Heart left ventricle (tissue), 13 donors: ENCODE measurements at regions not wholly inside any gene's neighbourhood (a gene's known extent, or its start where the extent isn't known, plus 50 kb on each side); places are given as distances from the start of the nearest gene placed in this dataset.
"Not testable (repeated sequence)": the region's sequence is repeated elsewhere in the genome, so short reads cannot be mapped to it uniquely, and the experiment has no call there.

ENCODE experiments used
- POLR2A ChIP-seq, 2 donors: fragments of 450-650 bp; IDR thresholded peaks; one replicate each; pipeline ENCODE4 v1.6.1; 2017; ENCODE audit warnings: antibody characterized with exemption in 2 of 2, mild to moderate bottlenecking in 2 of 2, moderate library complexity in 2 of 2
- TF ChIP-seq, protein P1 (sequence below), 12 donors: fragments of 200-600 bp; sonication (generic) in 4 of 12; IDR thresholded peaks; one replicate each; pipeline versions ENCODE4 v1.5.0 to v1.8.0; 2018 to 2022; ENCODE audit warnings: antibody characterized with exemption in 12 of 12, mild to moderate bottlenecking in 5 of 12
- donor health status: ischemic (EF 13 %, LVEDD 7.1; RV severe dilation, severe dysfunction).
- donor health status: DM: no; HTN: yes; CAD: no.
- donor health status: DM: no; HTN: no; CAD: no.
- donor health status: ischemic (EF 25% LVEDD 6.9; RV normal size, moderate dysfunction).
- donor health status: ischemic (EF 25% LVEDD 5.7; RV mildly dilated, moderate dysfunction).
- donor health status: ischemic (EF 35%, LVEDD 5.7; RV mildly dilated, moderate dysfunction).
- donor health status: nonischemic (EF 11% LVEDD 7.7; RV severe dilation, severe dysfunction).
- donor health status: DM: yes; HTN: yes; CAD: no.
- donor health status: PGD.
- donor health status: ischemic (EF 29% LVEDD 5.4; RV normal size, mild dysfunction).
- donor health status: nonischemic (EF 23%, LVEDD 6.1; RV moderate dilation, normal function).

DNA sequence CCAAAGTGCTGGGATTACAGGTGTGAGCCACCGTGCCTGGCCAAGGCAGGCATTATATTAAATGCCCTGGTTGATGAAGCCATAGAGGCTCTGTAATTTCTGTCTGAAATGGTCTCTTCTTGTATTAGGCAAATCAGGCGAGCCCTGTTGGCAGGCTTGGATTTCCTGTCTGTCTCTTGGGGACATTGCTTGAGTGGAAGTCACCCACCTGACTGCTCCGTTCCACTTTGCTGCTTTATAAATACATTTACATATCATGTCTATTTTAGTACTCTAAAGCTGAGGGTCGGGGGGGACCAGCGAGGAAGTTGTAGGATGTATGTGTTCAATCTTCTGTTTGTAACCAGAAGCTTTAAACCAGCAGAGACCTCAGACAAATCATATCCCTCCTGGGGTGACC is 101.6 kb upstream of the CRYM start:
- TF ChIP-seq, protein P1, sequence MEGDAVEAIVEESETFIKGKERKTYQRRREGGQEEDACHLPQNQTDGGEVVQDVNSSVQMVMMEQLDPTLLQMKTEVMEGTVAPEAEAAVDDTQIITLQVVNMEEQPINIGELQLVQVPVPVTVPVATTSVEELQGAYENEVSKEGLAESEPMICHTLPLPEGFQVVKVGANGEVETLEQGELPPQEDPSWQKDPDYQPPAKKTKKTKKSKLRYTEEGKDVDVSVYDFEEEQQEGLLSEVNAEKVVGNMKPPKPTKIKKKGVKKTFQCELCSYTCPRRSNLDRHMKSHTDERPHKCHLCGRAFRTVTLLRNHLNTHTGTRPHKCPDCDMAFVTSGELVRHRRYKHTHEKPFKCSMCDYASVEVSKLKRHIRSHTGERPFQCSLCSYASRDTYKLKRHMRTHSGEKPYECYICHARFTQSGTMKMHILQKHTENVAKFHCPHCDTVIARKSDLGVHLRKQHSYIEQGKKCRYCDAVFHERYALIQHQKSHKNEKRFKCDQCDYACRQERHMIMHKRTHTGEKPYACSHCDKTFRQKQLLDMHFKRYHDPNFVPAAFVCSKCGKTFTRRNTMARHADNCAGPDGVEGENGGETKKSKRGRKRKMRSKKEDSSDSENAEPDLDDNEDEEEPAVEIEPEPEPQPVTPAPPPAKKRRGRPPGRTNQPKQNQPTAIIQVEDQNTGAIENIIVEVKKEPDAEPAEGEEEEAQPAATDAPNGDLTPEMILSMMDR (IDR thresholded peaks at IDR 0.05), result not testable (repeated sequence)
- TF ChIP-seq POLR2A (IDR thresholded peaks at IDR 0.05), result not testable (repeated sequence)
